ENCODE measurements at regions not wholly inside any gene's neighbourhood (a gene's known extent, or its start where the extent isn't known, plus 50 kb on each side); places are given as distances from the start of the nearest gene placed in this dataset.

- TF ChIP-seq POLR2A (IDR thresholded peaks at IDR 0.05; ENCODE audit: low read length) (no peak), GATA1 (IDR thresholded peaks at IDR 0.05; ENCODE audit: low read depth, low read length) (no peak)
These were observed 373.6 kb downstream of the PBX1 start for GRCh38 chr1:164932580-164932979.

All from erythroblast (primary cell).